B cell (primary cell): ENCODE measurements at regions not wholly inside any gene's neighbourhood (a gene's known extent, or its start where the extent isn't known, plus 50 kb on each side); places are given as distances from the start of the nearest gene placed in this dataset.

Source experiments
- ATAC-seq: fragments of 200-7000 bp; cut with Tn5 transposase; one replicate; pipeline ENCODE4 v1.10.0; 2021; ENCODE audit warnings: low read depth, mild to moderate bottlenecking, moderate number of reproducible peaks, moderate library complexity
- CTCF ChIA-PET: fragments of 350-600 bp; sonication (Branson Sonifier 250); formaldehyde crosslinking; loops from one replicate; lab custom pipeline; 2021; ENCODE audit warnings: antibody characterized with exemption, inconsistent platforms; lab: Charles Lee
- POLR2A ChIA-PET: fragments of 350-600 bp; sonication (Branson Sonifier 250); formaldehyde crosslinking; loops from one replicate; lab custom pipeline; 2021; ENCODE audit warnings: antibody characterized with exemption; lab: Charles Lee
- DNase-seq: peaks from one replicate; pipeline ENCODE4 v3.0.0; 2013
- H2AFZ ChIP-seq: 2 replicates; pipeline ENCODE4 v1.6.1; 2012; ENCODE audit warnings: mild to moderate bottlenecking, low read depth, low read length; ENCODE audit not compliant: insufficient read depth, poor library complexity, severe bottlenecking
- H3K27ac ChIP-seq, 2 donors: 1 replicate in 1 of 2; 2 replicates in 1 of 2; pipeline ENCODE4 v1.5.1; 2012 to 2013; ENCODE audit warnings: low read length in 2 of 2, mild to moderate bottlenecking in 2 of 2, moderate library complexity in 1 of 2
- H3K27me3 ChIP-seq, 4 experiments: fragments of 200-600 bp in 1 of 4; sonication (generic) in 1 of 4; replicated peaks in 1 of 4; 1 replicate in 2 of 4; 2 replicates in 2 of 4; pipeline versions ENCODE4 v1.6.1 to v1.7.0; 2013 to 2016; ENCODE audit warnings: low read length in 3 of 4, mild to moderate bottlenecking in 2 of 4, mixed read lengths in 1 of 4, moderate library complexity in 1 of 4; ENCODE audit not compliant: insufficient read depth in 4 of 4, control insufficient read depth in 3 of 4; ENCODE audit errors: control extremely low read depth in 1 of 4
- H3K36me3 ChIP-seq, 2 experiments: replicated peaks in 1 of 2; 1 replicate in 1 of 2; 2 replicates in 1 of 2; pipeline versions ENCODE4 v1.6.1 to v1.7.1; 2013; ENCODE audit warnings: low read length in 1 of 2; ENCODE audit not compliant: insufficient read depth in 2 of 2, control insufficient read depth in 1 of 2; ENCODE audit errors: control extremely low read depth in 1 of 2, extremely low read depth in 1 of 2
- H3K4me1 ChIP-seq, 2 donors: fragments of 200-600 bp in 1 of 2; sonication (generic) in 1 of 2; 1 replicate in 1 of 2; 2 replicates in 1 of 2; pipeline versions ENCODE4 v1.5.1 to v1.6.1; 2013 to 2017; ENCODE audit warnings: low read length in 2 of 2; ENCODE audit not compliant: control insufficient read depth in 2 of 2, insufficient read depth in 2 of 2
- H3K4me2 ChIP-seq: replicated peaks from 2 replicates; pipeline ENCODE3; 2012; ENCODE audit warnings: mild to moderate bottlenecking, low read depth, low read length; ENCODE audit not compliant: poor library complexity, severe bottlenecking
- H3K4me3 ChIP-seq, 5 experiments: fragments of 200-600 bp in 1 of 5; sonication (generic) in 1 of 5; 1 replicate in 3 of 5; 2 replicates in 2 of 5; pipeline versions ENCODE4 v1.5.1 to v1.7.0; 2011 to 2016; ENCODE audit warnings: low read length in 4 of 5, mild to moderate bottlenecking in 4 of 5, low read depth in 2 of 5, control low read depth in 1 of 5, moderate library complexity in 1 of 5; ENCODE audit not compliant: insufficient read depth in 1 of 5; ENCODE audit errors: control extremely low read depth in 1 of 5, extremely low read depth in 1 of 5
- H3K79me2 ChIP-seq: fragments of 200-600 bp; sonication (generic); one replicate; pipeline ENCODE4 v1.6.0; 2016; ENCODE audit warnings: low read length; ENCODE audit not compliant: control insufficient read depth, insufficient read depth
- H3K9ac ChIP-seq: fragments of 200-600 bp; sonication (generic); 2 replicates; pipeline ENCODE4 v1.6.1; 2017; ENCODE audit warnings: mild to moderate bottlenecking, low read length, moderate library complexity
- H3K9me3 ChIP-seq, 3 donors: one replicate each; pipeline versions ENCODE4 v1.6.1 to v1.7.1; 2013; ENCODE audit warnings: low read length in 2 of 3; ENCODE audit not compliant: control insufficient read depth in 2 of 3, insufficient read depth in 1 of 3; ENCODE audit errors: control extremely low read depth in 1 of 3
- H4K20me1 ChIP-seq: 2 replicates; pipeline ENCODE4 v1.6.0; 2012; ENCODE audit warnings: mild to moderate bottlenecking, low read length; ENCODE audit not compliant: insufficient read depth, control insufficient read depth, poor library complexity, severe bottlenecking
- H3K27ac Mint-ChIP-seq: one replicate; pipeline ENCODE4 v1.8.0; 2021; ENCODE audit warnings: mixed read lengths
- H3K27me3 Mint-ChIP-seq: one replicate; pipeline ENCODE4 v1.8.0; 2021; ENCODE audit warnings: mixed read lengths
- H3K4me1 Mint-ChIP-seq: one replicate; pipeline ENCODE4 v1.8.0; 2021; ENCODE audit warnings: mixed read lengths
- H3K4me3 Mint-ChIP-seq: one replicate; pipeline ENCODE4 v1.8.0; 2021; ENCODE audit warnings: mixed read lengths
- H3K9me3 Mint-ChIP-seq: one replicate; pipeline ENCODE4 v1.8.0; 2022; ENCODE audit warnings: mixed read lengths; ENCODE audit not compliant: insufficient read depth
- EZH2 ChIP-seq: IDR thresholded peaks from 2 replicates; pipeline ENCODE4 v1.6.1; 2012; ENCODE audit warnings: borderline replicate concordance, low read depth, mild to moderate bottlenecking, moderate library complexity, low read length; ENCODE audit not compliant: insufficient read depth, poor library complexity, severe bottlenecking
- WGBS: methylation state at CpG from one replicate; pipeline ENCODE4 v1.1.5; 2013; ENCODE audit warnings: missing lambda C conversion rate; ENCODE audit not compliant: insufficient coverage; 5-methylcytosine and 5-hydroxymethylcytosine counted together
- intact Hi-C: fragments of 100-400 bp; cut with micrococcal nuclease; formaldehyde crosslinking; loops from one replicate; pipeline ENCODE4 v1.10.0; 2022
- TF ChIP-seq, protein P1 (sequence below): fragments of 200-600 bp; IDR thresholded peaks from one replicate; pipeline ENCODE4 v1.8.0; 2022; ENCODE audit warnings: antibody characterized with exemption, mild to moderate bottlenecking

DNA sequence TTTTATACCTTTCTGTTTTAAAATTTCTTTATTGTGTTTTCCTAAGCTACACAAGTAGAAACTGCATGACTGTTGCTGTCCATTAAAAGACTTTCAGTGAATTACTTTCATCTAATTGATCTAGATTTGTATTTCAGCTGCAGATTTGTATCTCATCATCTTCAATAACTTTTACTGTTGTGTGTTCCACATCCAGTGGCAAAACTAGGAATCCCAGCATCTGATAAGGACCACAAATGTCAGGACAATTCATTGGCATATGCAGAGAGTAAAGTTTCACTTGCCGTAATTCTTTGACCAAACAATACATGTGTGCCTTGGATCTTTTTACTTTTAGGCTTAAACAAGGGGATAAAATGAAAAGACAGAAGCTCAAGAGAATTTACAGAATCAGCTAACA, 112.6 kb downstream of the FBXO8 start:
- WGBS: no CpG with 5 or more reads among the region's 1 CpG
- no peak for ATAC-seq
- no peak overlapping the region for H2AFZ ChIP-seq

DNA sequence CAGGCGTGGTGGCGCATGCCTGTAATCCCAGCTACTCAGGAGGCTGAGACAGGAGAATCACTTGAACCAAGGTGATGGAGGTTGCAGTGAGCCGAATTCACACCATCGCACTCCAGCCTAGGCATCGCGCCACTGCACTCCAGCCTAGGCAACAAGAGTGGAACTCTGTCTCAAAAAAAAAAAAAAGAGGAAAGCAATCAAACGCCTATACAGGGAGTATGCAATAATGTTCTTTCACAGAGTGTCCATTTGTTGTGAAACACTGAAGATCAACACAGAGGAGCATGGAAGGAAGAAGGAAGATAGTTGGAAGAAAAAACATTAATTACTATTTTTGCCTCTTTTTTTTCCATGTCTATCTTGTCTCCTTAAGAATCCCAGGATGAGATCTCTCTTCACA, 113.4 kb downstream of the FBXO8 start:
- H3K27me3 Mint-ChIP-seq: peaks cover 14% of the 10 kb centered on the region
- no peak for ATAC-seq
- H3K4me1 Mint-ChIP-seq: no peaks in the 10 kb centered on the region
- Histone ChIP-seq H3K4me1 (no peaks in the 10 kb centered on the region), H3K27me3 (no peaks in the 10 kb centered on the region), H3K9ac (no peak overlapping the region), H3K4me2 (no peak overlapping the region), H2AFZ (no peak overlapping the region), H4K20me1 (no peaks in the 10 kb centered on the region), H3K9me3 (no peaks in the 10 kb centered on the region), H3K27ac (no peak overlapping the region), H3K4me3 (no peak overlapping the region), H3K36me3 (no peaks in the 10 kb centered on the region), H3K79me2 (no peaks in the 10 kb centered on the region)
- TF ChIP-seq, protein P1, sequence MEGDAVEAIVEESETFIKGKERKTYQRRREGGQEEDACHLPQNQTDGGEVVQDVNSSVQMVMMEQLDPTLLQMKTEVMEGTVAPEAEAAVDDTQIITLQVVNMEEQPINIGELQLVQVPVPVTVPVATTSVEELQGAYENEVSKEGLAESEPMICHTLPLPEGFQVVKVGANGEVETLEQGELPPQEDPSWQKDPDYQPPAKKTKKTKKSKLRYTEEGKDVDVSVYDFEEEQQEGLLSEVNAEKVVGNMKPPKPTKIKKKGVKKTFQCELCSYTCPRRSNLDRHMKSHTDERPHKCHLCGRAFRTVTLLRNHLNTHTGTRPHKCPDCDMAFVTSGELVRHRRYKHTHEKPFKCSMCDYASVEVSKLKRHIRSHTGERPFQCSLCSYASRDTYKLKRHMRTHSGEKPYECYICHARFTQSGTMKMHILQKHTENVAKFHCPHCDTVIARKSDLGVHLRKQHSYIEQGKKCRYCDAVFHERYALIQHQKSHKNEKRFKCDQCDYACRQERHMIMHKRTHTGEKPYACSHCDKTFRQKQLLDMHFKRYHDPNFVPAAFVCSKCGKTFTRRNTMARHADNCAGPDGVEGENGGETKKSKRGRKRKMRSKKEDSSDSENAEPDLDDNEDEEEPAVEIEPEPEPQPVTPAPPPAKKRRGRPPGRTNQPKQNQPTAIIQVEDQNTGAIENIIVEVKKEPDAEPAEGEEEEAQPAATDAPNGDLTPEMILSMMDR: no peak
- ChIA-PET CTCF (no interaction called here), POLR2A (no interaction called here)
- no peaks in the 10 kb centered on the region for H3K9me3 Mint-ChIP-seq
- no peak overlapping the region for H3K4me3 Mint-ChIP-seq
- no peak for DNase-seq
- 100% methylated on average over 2 of the region's 7 CpGs for WGBS
- no peak overlapping the region for H3K27ac Mint-ChIP-seq
- intact Hi-C loops: no loop called here

More for the DNA sequence above, 112.6 kb downstream of the FBXO8 start:
- CTCF ChIA-PET: no interaction called here
- H3K79me2 ChIP-seq: no peaks in the 10 kb centered on the region
- DNase-seq: no peak
- no peak overlapping the region for H3K27ac ChIP-seq
- Mint-ChIP-seq H3K27me3 (peaks cover 14% of the 10 kb centered on the region), H3K27ac (no peak overlapping the region), H3K4me1 (no peaks in the 10 kb centered on the region), H3K9me3 (no peaks in the 10 kb centered on the region), H3K4me3 (no peak overlapping the region)
- no peaks in the 10 kb centered on the region for H3K27me3 ChIP-seq
- intact Hi-C loops: no loop called here
- no peaks in the 10 kb centered on the region for H3K9me3 ChIP-seq
- no peak overlapping the region for H3K9ac ChIP-seq
- TF ChIP-seq, protein P1: no peak
- TF ChIP-seq EZH2: no peak
- H3K36me3 ChIP-seq: no peaks in the 10 kb centered on the region
- H3K4me1 ChIP-seq: no peaks in the 10 kb centered on the region
- H4K20me1 ChIP-seq: no peaks in the 10 kb centered on the region
- H3K4me2 ChIP-seq: no peak overlapping the region
- no peak overlapping the region for H3K4me3 ChIP-seq
- POLR2A ChIA-PET: no interaction called here
